Tibial nerve (tissue), 4 donors: ENCODE measurements at regions not wholly inside any gene's neighbourhood (a gene's known extent, or its start where the extent isn't known, plus 50 kb on each side); places are given as distances from the start of the nearest gene placed in this dataset.

Experiments used
- DNase-seq, 2 donors: peaks; one replicate each; pipeline ENCODE4 v3.0.0-alpha.2; 2019; ENCODE audit warnings: low spot score in 2 of 2
- H3K27ac ChIP-seq, 4 donors: fragments of 200-600 bp; sonication (generic) in 3 of 4; one replicate each; pipeline ENCODE4 v1.5.1; 2017 to 2019; ENCODE audit warnings: mild to moderate bottlenecking in 1 of 4
- H3K27me3 ChIP-seq, 2 donors: fragments of 200-600 bp; sonication (generic) in 1 of 2; one replicate each; pipeline versions ENCODE4 v1.5.1 to v1.6.0; 2017 to 2019
- H3K36me3 ChIP-seq, 3 donors: fragments of 200-600 bp; sonication (generic); one replicate each; pipeline ENCODE4 v1.5.1; 2018 to 2019
- H3K4me1 ChIP-seq, 4 donors: fragments of 200-600 bp; sonication (generic) in 3 of 4; one replicate each; pipeline ENCODE4 v1.5.1; 2017 to 2019
- H3K4me3 ChIP-seq, 4 donors: fragments of 200-600 bp; sonication (generic) in 3 of 4; one replicate each; pipeline ENCODE4 v1.5.1; 2017 to 2019; ENCODE audit warnings: mild to moderate bottlenecking in 1 of 4, moderate library complexity in 1 of 4
- H3K9me3 ChIP-seq, 4 donors: fragments of 200-600 bp; sonication (generic) in 3 of 4; one replicate each; pipeline ENCODE4 v1.5.1; 2017 to 2019
- EP300 ChIP-seq, 2 donors: sonication (generic); formaldehyde crosslinking; IDR thresholded peaks; one replicate each; pipeline ENCODE4 v1.6.1; 2017; ENCODE audit warnings: antibody characterized with exemption in 2 of 2, mild to moderate bottlenecking in 1 of 2
- POLR2A ChIP-seq, 2 donors: fragments of 450-650 bp; IDR thresholded peaks; one replicate each; pipeline ENCODE4 v1.6.1; 2017; ENCODE audit warnings: antibody characterized with exemption in 2 of 2, mild to moderate bottlenecking in 2 of 2, moderate library complexity in 2 of 2
- WGBS, 2 donors: methylation state at CpG; one replicate each; pipeline ENCODE4 v1.1.5; 2018; 5-methylcytosine and 5-hydroxymethylcytosine counted together
- TF ChIP-seq, protein P1 (sequence below), 5 experiments: fragments of 200-600 bp in 3 of 5; fragments of 450-650 bp in 2 of 5; sonication (generic) in 3 of 5; IDR thresholded peaks; one replicate each; pipeline ENCODE4 v1.5.1; 2016 to 2019; ENCODE audit warnings: antibody characterized with exemption in 5 of 5, mild to moderate bottlenecking in 3 of 5, moderate library complexity in 2 of 5

DNA sequence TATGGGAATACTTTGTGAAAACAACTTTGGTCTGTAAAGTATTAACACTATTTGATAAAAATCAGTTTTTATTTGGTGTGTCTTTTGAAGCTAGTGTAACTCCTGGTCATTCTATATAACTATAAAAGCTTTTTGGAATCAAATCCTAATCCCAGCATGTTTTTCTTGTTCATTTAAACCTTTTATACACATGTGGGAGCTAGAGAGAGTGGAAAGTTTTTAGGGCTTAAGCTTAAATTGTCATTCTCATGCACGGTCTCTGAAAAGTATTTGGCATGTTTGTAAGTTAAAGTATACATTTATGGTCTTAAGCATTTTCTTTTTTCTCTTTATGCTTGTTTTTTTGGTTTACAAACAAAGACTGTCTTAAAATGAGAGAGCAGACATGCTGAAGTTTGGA, 83.4 kb upstream of the RARB start:
- H3K9me3 ChIP-seq, result no peaks in the 10 kb centered on the region
- H3K36me3 ChIP-seq, result no peaks in the 10 kb centered on the region
- H3K4me3 ChIP-seq, result no peak overlapping the region
- H3K27ac ChIP-seq, result no peak overlapping the region
- TF ChIP-seq POLR2A (IDR thresholded peaks at IDR 0.05) (no peak), EP300 (IDR thresholded peaks at IDR 0.05) (no peak)
- TF ChIP-seq, protein P1, sequence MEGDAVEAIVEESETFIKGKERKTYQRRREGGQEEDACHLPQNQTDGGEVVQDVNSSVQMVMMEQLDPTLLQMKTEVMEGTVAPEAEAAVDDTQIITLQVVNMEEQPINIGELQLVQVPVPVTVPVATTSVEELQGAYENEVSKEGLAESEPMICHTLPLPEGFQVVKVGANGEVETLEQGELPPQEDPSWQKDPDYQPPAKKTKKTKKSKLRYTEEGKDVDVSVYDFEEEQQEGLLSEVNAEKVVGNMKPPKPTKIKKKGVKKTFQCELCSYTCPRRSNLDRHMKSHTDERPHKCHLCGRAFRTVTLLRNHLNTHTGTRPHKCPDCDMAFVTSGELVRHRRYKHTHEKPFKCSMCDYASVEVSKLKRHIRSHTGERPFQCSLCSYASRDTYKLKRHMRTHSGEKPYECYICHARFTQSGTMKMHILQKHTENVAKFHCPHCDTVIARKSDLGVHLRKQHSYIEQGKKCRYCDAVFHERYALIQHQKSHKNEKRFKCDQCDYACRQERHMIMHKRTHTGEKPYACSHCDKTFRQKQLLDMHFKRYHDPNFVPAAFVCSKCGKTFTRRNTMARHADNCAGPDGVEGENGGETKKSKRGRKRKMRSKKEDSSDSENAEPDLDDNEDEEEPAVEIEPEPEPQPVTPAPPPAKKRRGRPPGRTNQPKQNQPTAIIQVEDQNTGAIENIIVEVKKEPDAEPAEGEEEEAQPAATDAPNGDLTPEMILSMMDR (IDR thresholded peaks at IDR 0.05), result no peak
- H3K4me1 ChIP-seq, result no peaks in the 10 kb centered on the region
- DNase-seq, result no peak
- no peaks in the 10 kb centered on the region for H3K27me3 ChIP-seq
- WGBS, 2 donors, result 33 to 50% methylated on average over 1 of the region's 1 CpG

DNA sequence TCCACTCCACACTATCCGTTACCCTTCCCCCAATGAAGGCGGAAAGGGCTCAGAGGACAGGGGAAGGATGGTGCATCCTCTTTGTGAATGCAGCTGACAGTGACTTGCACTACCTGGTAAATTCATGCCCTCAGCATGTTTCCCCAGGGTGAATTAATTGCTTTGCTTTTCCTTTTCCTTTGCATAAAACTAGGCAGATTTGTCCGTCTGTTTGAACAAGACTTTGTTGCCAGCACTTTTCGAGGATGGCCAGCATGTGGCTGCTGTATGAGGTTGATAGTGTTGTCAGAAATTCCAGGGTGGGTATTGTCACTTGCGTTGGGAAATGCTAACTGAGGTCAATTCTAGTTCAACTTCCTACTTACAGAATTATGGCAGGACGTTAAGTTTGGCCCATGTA, 79.0 kb upstream of the RARB start:
- Histone ChIP-seq H3K4me1 (no peaks in the 10 kb centered on the region), H3K27me3 (no peaks in the 10 kb centered on the region), H3K27ac (no peak overlapping the region), H3K9me3 (no peaks in the 10 kb centered on the region), H3K36me3 (no peaks in the 10 kb centered on the region), H3K4me3 (no peak overlapping the region)
- no peak for TF ChIP-seq POLR2A (IDR thresholded peaks at IDR 0.05)
- TF ChIP-seq, protein P1 (IDR thresholded peaks at IDR 0.05), result no peak
- TF ChIP-seq EP300 (IDR thresholded peaks at IDR 0.05), result no peak
- WGBS, 2 donors, result 63 to 66% methylated on average over 6 of the region's 6 CpGs
- no peak for DNase-seq

DNA sequence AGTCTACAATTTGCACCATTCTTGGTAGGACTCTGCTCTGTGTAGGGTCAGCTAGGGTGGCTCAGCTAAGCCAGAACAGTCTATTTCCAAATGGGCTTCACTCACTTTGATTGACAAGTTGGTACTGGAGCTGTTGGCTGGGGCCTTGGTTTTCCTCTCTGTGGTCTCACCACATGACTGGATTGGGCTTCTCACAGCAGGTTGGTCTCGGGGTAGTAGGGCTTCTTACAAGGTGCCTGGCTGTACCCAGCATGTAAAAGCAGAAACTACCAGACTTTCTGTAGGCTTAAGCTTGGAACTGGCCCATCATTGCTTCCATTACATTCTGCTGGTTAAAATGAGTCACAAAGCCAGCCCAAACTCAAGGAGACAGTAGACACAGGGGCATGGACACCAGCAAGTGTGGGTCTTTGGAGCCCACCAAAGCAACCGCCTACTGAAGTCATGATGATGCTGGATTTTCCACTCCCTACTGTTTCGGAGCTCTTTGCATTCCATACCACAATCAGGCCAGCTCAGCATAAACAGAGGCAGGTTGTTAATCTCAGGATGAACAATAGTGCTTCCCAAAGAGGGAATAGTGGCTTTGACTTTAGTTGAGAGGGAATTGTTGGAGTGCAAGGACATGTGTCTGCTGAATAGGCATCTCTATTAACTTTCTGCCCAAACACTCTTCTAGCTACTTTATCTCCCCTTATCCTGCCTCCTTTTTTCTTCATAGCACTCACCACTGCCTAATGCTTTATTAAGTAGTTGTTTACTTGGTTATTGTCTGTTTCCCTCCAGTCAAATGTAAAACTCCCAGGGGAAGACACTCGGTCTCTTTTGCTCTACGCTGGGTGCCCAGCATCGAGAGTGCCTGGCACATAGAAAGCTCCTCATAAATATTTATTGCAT, 78.0 kb upstream of the RARB start:
- Histone ChIP-seq H3K4me3 (no peak overlapping the region), H3K9me3 (no peaks in the 10 kb centered on the region), H3K36me3 (no peaks in the 10 kb centered on the region), H3K27ac (no peak overlapping the region), H3K4me1 (peaks cover 0 to 2% (median 0%) of the 10 kb centered on the region in 4 donors), H3K27me3 (no peaks in the 10 kb centered on the region)
- TF ChIP-seq POLR2A (IDR thresholded peaks at IDR 0.05), result no peak
- no peak for DNase-seq
- WGBS, 2 donors, result 89 to 97% methylated on average over 6 of the region's 6 CpGs

DNA sequence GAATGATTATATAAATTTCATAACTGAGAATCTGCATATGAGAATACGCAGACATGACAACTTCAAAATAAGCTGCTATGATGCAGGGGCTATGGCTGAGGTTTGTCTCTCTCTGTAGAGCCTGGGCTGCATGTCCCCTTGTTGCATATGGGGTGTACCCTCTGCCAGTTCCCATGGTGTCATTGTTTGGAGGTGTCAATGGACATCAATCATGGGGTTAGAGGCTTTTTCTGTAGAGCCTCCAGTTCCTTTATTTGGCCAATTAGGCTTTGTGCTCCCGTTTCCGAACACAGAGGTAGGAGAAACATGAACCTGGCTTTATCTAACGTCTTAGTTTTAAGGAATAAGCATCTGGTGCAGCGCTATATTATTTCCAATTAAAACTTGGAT, 77.3 kb upstream of the RARB start:
- H3K4me3 ChIP-seq, result no peak overlapping the region
- 90 to 94% methylated on average over 5 of the region's 5 CpGs for WGBS, 2 donors

DNA sequence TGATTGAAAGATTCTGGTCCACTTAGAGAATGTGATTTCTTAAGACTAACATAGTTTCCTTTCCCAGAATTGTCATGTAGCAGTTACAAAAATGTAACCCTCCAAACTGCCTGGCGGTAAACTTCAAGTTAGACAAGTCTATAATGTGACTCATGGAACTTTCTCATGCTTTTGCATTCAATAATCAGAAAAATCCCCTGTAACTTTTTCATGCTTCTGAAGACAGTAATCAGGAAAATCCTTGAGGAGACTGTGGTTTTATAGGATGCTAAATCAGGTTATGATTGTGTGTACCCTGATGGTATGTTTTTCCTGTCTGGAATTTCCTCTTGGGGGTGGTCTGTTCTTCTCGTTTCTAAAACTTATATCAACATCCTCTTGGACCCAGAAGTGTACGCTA, 74.0 kb upstream of the RARB start:
- no peaks in the 10 kb centered on the region for H3K9me3 ChIP-seq
- no peaks in the 10 kb centered on the region for H3K36me3 ChIP-seq
- H3K4me1 ChIP-seq, result peaks cover 0 to 5% (median 0%) of the 10 kb centered on the region in 4 donors
- H3K27me3 ChIP-seq, result no peaks in the 10 kb centered on the region
- H3K4me3 ChIP-seq, result no peak overlapping the region
- WGBS, 2 donors, result 63 to 72% methylated on average over 3 of the region's 3 CpGs
- TF ChIP-seq EP300 (IDR thresholded peaks at IDR 0.05) (no peak), POLR2A (IDR thresholded peaks at IDR 0.05) (no peak)
- TF ChIP-seq, protein P1 (IDR thresholded peaks at IDR 0.05), result no peak
- no peak for DNase-seq
- no peak overlapping the region for H3K27ac ChIP-seq

More for the DNA sequence above, 77.3 kb upstream of the RARB start:
- H3K27ac ChIP-seq, result no peak overlapping the region
- no peaks in the 10 kb centered on the region for H3K36me3 ChIP-seq
- H3K4me1 ChIP-seq, result peaks cover 0 to 5% (median 0%) of the 10 kb centered on the region in 4 donors
- no peaks in the 10 kb centered on the region for H3K27me3 ChIP-seq
- TF ChIP-seq POLR2A (IDR thresholded peaks at IDR 0.05) (no peak), EP300 (IDR thresholded peaks at IDR 0.05) (no peak)
- TF ChIP-seq, protein P1 (IDR thresholded peaks at IDR 0.05), result no peak
- no peaks in the 10 kb centered on the region for H3K9me3 ChIP-seq
- no peak for DNase-seq
